Naive thymus-derived CD4-positive, alpha-beta T cell (primary cell): ENCODE measurements at regions not wholly inside any gene's neighbourhood (a gene's known extent, or its start where the extent isn't known, plus 50 kb on each side); places are given as distances from the start of the nearest gene placed in this dataset.

ENCODE experiments used
- ATAC-seq: fragments of 150-1000 bp; cut with Tn5 transposase; 2 replicates; pipeline ENCODE4 v1.10.0; 2021; ENCODE audit warnings: mild to moderate bottlenecking, moderate library complexity
- CTCF ChIA-PET: fragments of 350-600 bp; sonication (Branson Sonifier 250); formaldehyde crosslinking; loops from one replicate; lab custom pipeline; 2021; ENCODE audit warnings: antibody characterized with exemption; lab: Charles Lee
- POLR2A ChIA-PET: fragments of 350-600 bp; sonication (Branson Sonifier 250); formaldehyde crosslinking; loops from one replicate; lab custom pipeline; 2021; ENCODE audit warnings: antibody characterized with exemption, inconsistent platforms; lab: Charles Lee
- DNase-seq, 9 donors: peaks; one replicate each; pipeline versions ENCODE4 v3.0.0 to v3.0.0-alpha.2; 2020 to 2022; ENCODE audit warnings: mixed read lengths in 1 of 9
- H3K27ac ChIP-seq: one replicate; pipeline ENCODE4 v1.7.0; 2013; ENCODE audit warnings: mild to moderate bottlenecking, low read depth, low read length, moderate library complexity
- H3K27me3 ChIP-seq, 2 donors: one replicate each; pipeline ENCODE4 v1.7.0; 2013; ENCODE audit warnings: low read length in 2 of 2, mild to moderate bottlenecking in 2 of 2, moderate library complexity in 2 of 2; ENCODE audit not compliant: control insufficient read depth in 2 of 2, insufficient read depth in 2 of 2
- H3K36me3 ChIP-seq, 3 experiments: 1 replicate in 2 of 3; 2 replicates in 1 of 3; pipeline ENCODE4 v1.7.0; 2013; ENCODE audit warnings: low read length in 3 of 3, mild to moderate bottlenecking in 3 of 3, moderate library complexity in 1 of 3; ENCODE audit not compliant: insufficient read depth in 3 of 3, control insufficient read depth in 2 of 3
- H3K4me1 ChIP-seq, 2 donors: one replicate each; pipeline ENCODE4 v1.7.0; 2013; ENCODE audit warnings: low read length in 2 of 2, mild to moderate bottlenecking in 2 of 2, moderate library complexity in 1 of 2; ENCODE audit not compliant: control insufficient read depth in 2 of 2, insufficient read depth in 2 of 2
- H3K4me3 ChIP-seq: 2 replicates; pipeline ENCODE4 v1.7.0; 2013; ENCODE audit warnings: mild to moderate bottlenecking, low read length
- H3K9me3 ChIP-seq, 3 experiments: 1 replicate in 2 of 3; 2 replicates in 1 of 3; pipeline ENCODE4 v1.7.0; 2013; ENCODE audit warnings: low read length in 3 of 3; ENCODE audit not compliant: control insufficient read depth in 2 of 3
- H3K27ac Mint-ChIP-seq, 9 donors: one replicate each; pipeline ENCODE4 v1.8.0; 2020 to 2022; ENCODE audit warnings: mixed read lengths in 9 of 9, mild to moderate bottlenecking in 8 of 9, moderate library complexity in 5 of 9, inconsistent platforms in 2 of 9
- H3K27me3 Mint-ChIP-seq, 5 donors: one replicate each; pipeline ENCODE4 v1.8.0; 2021 to 2022; ENCODE audit warnings: mixed read lengths in 5 of 5, mild to moderate bottlenecking in 1 of 5
- H3K36me3 Mint-ChIP-seq, 5 donors: one replicate each; pipeline ENCODE4 v1.8.0; 2020 to 2022; ENCODE audit warnings: mixed read lengths in 5 of 5, mild to moderate bottlenecking in 3 of 5, inconsistent platforms in 1 of 5
- H3K4me1 Mint-ChIP-seq, 7 donors: one replicate each; pipeline ENCODE4 v1.8.0; 2020 to 2022; ENCODE audit warnings: mixed read lengths in 7 of 7, mild to moderate bottlenecking in 3 of 7, inconsistent platforms in 1 of 7
- H3K4me3 Mint-ChIP-seq, 10 donors: one replicate each; pipeline ENCODE4 v1.8.0; 2020 to 2022; ENCODE audit warnings: mild to moderate bottlenecking in 10 of 10, mixed read lengths in 10 of 10, moderate library complexity in 6 of 10, inconsistent platforms in 2 of 10
- H3K9me3 Mint-ChIP-seq, 11 donors: one replicate each; pipeline ENCODE4 v1.8.0; 2020 to 2022; ENCODE audit warnings: mixed read lengths in 11 of 11, mild to moderate bottlenecking in 4 of 11, inconsistent platforms in 1 of 11, moderate library complexity in 1 of 11
- intact Hi-C, 2 donors: fragments of 100-400 bp; cut with micrococcal nuclease; formaldehyde crosslinking; loops; one replicate each; pipeline ENCODE4 v1.15.1; 2023

- Histone ChIP-seq H3K4me3 (no peak overlapping the region), H3K27me3 (no peaks in the 10 kb centered on the region), H3K36me3 (no peaks in the 10 kb centered on the region), H3K27ac (no peak overlapping the region), H3K9me3 (no peaks in the 10 kb centered on the region), H3K4me1 (no peaks in the 10 kb centered on the region)
- POLR2A ChIA-PET = no interaction called here
- Mint-ChIP-seq H3K4me3 (no peak overlapping the region), H3K27ac (no peak overlapping the region), H3K9me3 (peaks cover 0 to 16% (median 3%) of the 10 kb centered on the region in 11 donors), H3K4me1 (no peaks in the 10 kb centered on the region), H3K36me3 (no peaks in the 10 kb centered on the region), H3K27me3 (peaks cover 0 to 6% (median 4%) of the 10 kb centered on the region in 5 donors)
- no peak for ATAC-seq
- intact Hi-C loops = no loop called here
- no peak for DNase-seq
- CTCF ChIA-PET = no interaction called here
Observed at GRCh38 chr7:42351316-42351935, 114.4 kb upstream of the GLI3 start.

GRCh38 chr7:42350801-42351200, 113.8 kb upstream of the GLI3 start:
- no peak overlapping the region for H3K27ac Mint-ChIP-seq
- no peaks in the 10 kb centered on the region for H3K4me1 Mint-ChIP-seq
- CTCF ChIA-PET = no interaction called here
- Histone ChIP-seq H3K4me3 (no peak overlapping the region), H3K9me3 (no peaks in the 10 kb centered on the region), H3K27me3 (no peaks in the 10 kb centered on the region), H3K4me1 (no peaks in the 10 kb centered on the region), H3K27ac (no peak overlapping the region), H3K36me3 (no peaks in the 10 kb centered on the region)
- no peak for ATAC-seq
- intact Hi-C loops = no loop called here
- H3K36me3 Mint-ChIP-seq = no peaks in the 10 kb centered on the region
- POLR2A ChIA-PET = no interaction called here
- H3K27me3 Mint-ChIP-seq = peaks cover 0 to 6% (median 4%) of the 10 kb centered on the region in 5 donors
- H3K9me3 Mint-ChIP-seq = peaks cover 0 to 16% (median 3%) of the 10 kb centered on the region in 11 donors
- H3K4me3 Mint-ChIP-seq = no peak overlapping the region
- no peak for DNase-seq

GRCh38 chr7:42348631-42349030, 111.6 kb upstream of the GLI3 start:
- H3K27ac ChIP-seq = no peak overlapping the region
- Mint-ChIP-seq H3K27me3 (peaks cover 0 to 6% (median 4%) of the 10 kb centered on the region in 5 donors), H3K4me3 (no peak overlapping the region), H3K4me1 (no peaks in the 10 kb centered on the region), H3K9me3 (peaks cover 0 to 16% (median 2%) of the 10 kb centered on the region in 11 donors), H3K36me3 (no peaks in the 10 kb centered on the region), H3K27ac (no peak overlapping the region)
- ATAC-seq (no peak), DNase-seq (no peak)
- H3K27me3 ChIP-seq = no peaks in the 10 kb centered on the region
- H3K9me3 ChIP-seq = no peaks in the 10 kb centered on the region
- intact Hi-C loops = no loop called here
- ChIA-PET CTCF (no interaction called here), POLR2A (no interaction called here)
- H3K4me1 ChIP-seq = no peaks in the 10 kb centered on the region
- H3K4me3 ChIP-seq = no peak overlapping the region
- H3K36me3 ChIP-seq = no peaks in the 10 kb centered on the region

- H3K36me3 Mint-ChIP-seq = no peaks in the 10 kb centered on the region
- POLR2A ChIA-PET = no interaction called here
Observed at GRCh38 chr7:42348071-42348470, 111.1 kb upstream of the GLI3 start.

GRCh38 chr7:42347616-42348015, 110.6 kb upstream of the GLI3 start:
- intact Hi-C loops = no loop called here
- H3K36me3 ChIP-seq = no peaks in the 10 kb centered on the region
- peaks cover 0 to 9% (median 5%) of the 10 kb centered on the region in 5 donors for H3K27me3 Mint-ChIP-seq
- H3K4me3 Mint-ChIP-seq = no peak overlapping the region
- ChIA-PET CTCF (no interaction called here), POLR2A (no interaction called here)
- DNase-seq (no peak), ATAC-seq (no peak)
- no peaks in the 10 kb centered on the region for H3K36me3 Mint-ChIP-seq
- H3K4me1 ChIP-seq = no peaks in the 10 kb centered on the region
- no peaks in the 10 kb centered on the region for H3K27me3 ChIP-seq
- no peak overlapping the region for H3K4me3 ChIP-seq
- no peaks in the 10 kb centered on the region for H3K9me3 ChIP-seq
- no peak overlapping the region for H3K27ac Mint-ChIP-seq
- peaks cover 0 to 12% (median 2%) of the 10 kb centered on the region in 11 donors for H3K9me3 Mint-ChIP-seq
- no peak overlapping the region for H3K27ac ChIP-seq
- H3K4me1 Mint-ChIP-seq = no peaks in the 10 kb centered on the region

More at GRCh38 chr7:42348071-42348470, 111.1 kb upstream of the GLI3 start:
- Histone ChIP-seq H3K27ac (no peak overlapping the region), H3K4me1 (no peaks in the 10 kb centered on the region), H3K4me3 (no peak overlapping the region), H3K27me3 (no peaks in the 10 kb centered on the region), H3K9me3 (no peaks in the 10 kb centered on the region), H3K36me3 (no peaks in the 10 kb centered on the region)
- no peak overlapping the region for H3K4me3 Mint-ChIP-seq
- H3K27me3 Mint-ChIP-seq = peaks cover 0 to 8% (median 6%) of the 10 kb centered on the region in 5 donors
- H3K27ac Mint-ChIP-seq = no peak overlapping the region
- intact Hi-C loops = no loop called here
- CTCF ChIA-PET = no interaction called here
- ATAC-seq (no peak), DNase-seq (no peak)
- H3K4me1 Mint-ChIP-seq = no peaks in the 10 kb centered on the region
- peaks cover 0 to 16% (median 2%) of the 10 kb centered on the region in 11 donors for H3K9me3 Mint-ChIP-seq

- H3K4me1 Mint-ChIP-seq = no peaks in the 10 kb centered on the region
- H3K27ac ChIP-seq = no peak overlapping the region
- H3K4me3 ChIP-seq = no peak overlapping the region
- H3K9me3 ChIP-seq = no peaks in the 10 kb centered on the region
- ChIA-PET CTCF (no interaction called here), POLR2A (no interaction called here)
- no peaks in the 10 kb centered on the region for H3K36me3 ChIP-seq
- no peaks in the 10 kb centered on the region for H3K4me1 ChIP-seq
- no peaks in the 10 kb centered on the region for H3K27me3 ChIP-seq
- H3K27ac Mint-ChIP-seq = no peak overlapping the region
- no peaks in the 10 kb centered on the region for H3K36me3 Mint-ChIP-seq
- intact Hi-C loops = no loop called here
- no peak overlapping the region for H3K4me3 Mint-ChIP-seq
- peaks cover 0 to 3% (median 0%) of the 10 kb centered on the region in 11 donors for H3K9me3 Mint-ChIP-seq
- peaks cover 0 to 5% (median 0%) of the 10 kb centered on the region in 5 donors for H3K27me3 Mint-ChIP-seq
- ATAC-seq (no peak), DNase-seq (no peak)
Observed at GRCh38 chr7:42345478-42346299, 108.7 kb upstream of the GLI3 start.
